A673 (cell line): ENCODE measurements at regions not wholly inside any gene's neighbourhood (a gene's known extent, or its start where the extent isn't known, plus 50 kb on each side); places are given as distances from the start of the nearest gene placed in this dataset.

Experiments
- BruUV-seq: library from RNA; stranded (reverse); fragments of 400-500 nt; replicated peaks from 2 replicates; lab custom pipeline; 2021; lab: Mats Ljungman, UMichigan
- CTCF ChIA-PET: fragments of 300-600 bp; sonication (Branson Sonifier 250); formaldehyde crosslinking; loops from one replicate; lab custom pipeline; 2022; ENCODE audit warnings: antibody characterized with exemption; lab: Charles Lee
- POLR2A ChIA-PET: fragments of 300-600 bp; sonication (Branson Sonifier 250); formaldehyde crosslinking; loops from one replicate; lab custom pipeline; 2022; ENCODE audit warnings: antibody characterized with exemption; ENCODE audit not compliant: low non-redundant PET; lab: Charles Lee
- DNase-seq: peaks from one replicate; pipeline ENCODE4 v3.0.0-alpha.2; 2015; ENCODE audit warnings: low spot score
- H3K27ac ChIP-seq: fragments of 200-600 bp; sonication (generic); 2 replicates; pipeline ENCODE4 v1.5.1; 2016; ENCODE audit warnings: mixed run types, low read depth, mild to moderate bottlenecking, mixed read lengths, antibody characterized with exemption, low read length; ENCODE audit not compliant: poor library complexity, severe bottlenecking
- H3K27me3 ChIP-seq: fragments of 200-600 bp; sonication (generic); replicated peaks from 2 replicates; pipeline ENCODE4 v1.6.1; 2017; ENCODE audit warnings: mixed run types, low read depth, mild to moderate bottlenecking, mixed read lengths, antibody characterized with exemption, low read length; ENCODE audit not compliant: insufficient read depth, poor library complexity
- H3K36me3 ChIP-seq: fragments of 200-600 bp; sonication (generic); 2 replicates; pipeline ENCODE4 v1.6.1; 2016; ENCODE audit warnings: mixed run types, mild to moderate bottlenecking, mixed read lengths, antibody characterized with exemption, low read length; ENCODE audit not compliant: insufficient read depth, poor library complexity, severe bottlenecking
- H3K4me1 ChIP-seq: fragments of 200-600 bp; sonication (generic); 2 replicates; pipeline ENCODE4 v1.6.1; 2017; ENCODE audit warnings: mixed run types, mild to moderate bottlenecking, mixed read lengths, antibody characterized with exemption, low read length; ENCODE audit not compliant: insufficient read depth, poor library complexity, severe bottlenecking
- H3K4me3 ChIP-seq: fragments of 200-600 bp; sonication (generic); 2 replicates; pipeline ENCODE4 v1.5.1; 2016; ENCODE audit warnings: low read depth, mixed run types, mild to moderate bottlenecking, mixed read lengths, low read length; ENCODE audit not compliant: poor library complexity, severe bottlenecking
- H3K9me3 ChIP-seq: fragments of 200-600 bp; sonication (generic); 2 replicates; pipeline ENCODE4 v1.6.1; 2016; ENCODE audit warnings: mixed run types, low read depth, mild to moderate bottlenecking, mixed read lengths, antibody characterized with exemption, low read length; ENCODE audit not compliant: poor library complexity, severe bottlenecking
- EZH2 ChIP-seq: fragments of 200-600 bp; sonication (generic); IDR thresholded peaks from 2 replicates; pipeline ENCODE4 v1.6.1; 2017; ENCODE audit warnings: borderline replicate concordance, low read depth, mild to moderate bottlenecking, mixed read lengths, antibody characterized with exemption, low read length; ENCODE audit not compliant: poor library complexity, severe bottlenecking
- intact Hi-C: fragments of 100-400 bp; cut with micrococcal nuclease; formaldehyde crosslinking; loops from one replicate; pipeline ENCODE4 v1.10.0; 2022; ENCODE audit not compliant: unreplicated experiment
- TF ChIP-seq, protein P1 (sequence below): fragments of 300-800, 200-600 bp; sonication (generic); conservative IDR thresholded peaks from 2 replicates; pipeline ENCODE4 v1.5.1; 2017; ENCODE audit warnings: low read depth, mild to moderate bottlenecking, antibody characterized with exemption, low read length, moderate library complexity, mixed read lengths

DNA sequence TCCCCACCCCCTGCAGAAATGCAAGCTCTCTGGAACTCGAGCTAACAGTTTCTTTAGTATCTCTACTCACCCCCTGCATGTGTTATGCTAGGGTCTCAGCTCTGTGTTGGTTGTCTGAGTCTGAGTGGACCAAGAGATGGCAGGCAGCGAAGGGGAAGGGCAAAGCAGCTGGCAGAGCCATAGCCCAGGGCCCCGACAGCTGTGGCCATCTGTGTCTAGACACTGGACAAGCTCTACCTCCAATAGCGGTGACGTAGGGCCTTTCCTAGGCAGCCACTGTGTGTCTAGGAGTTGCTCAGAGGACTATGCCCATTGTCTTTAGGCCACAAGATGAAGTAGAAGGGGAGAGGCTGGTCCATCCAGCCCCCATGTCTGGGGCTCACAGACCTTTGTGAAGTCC lies 79.2 kb downstream of the EFNB1 start:
- Histone ChIP-seq H3K9me3 (no peaks in the 10 kb centered on the region), H3K27me3 (no peaks in the 10 kb centered on the region), H3K4me3 (no peak overlapping the region), H3K36me3 (no peaks in the 10 kb centered on the region), H3K4me1 (peaks cover 6% of the 10 kb centered on the region), H3K27ac (no peak overlapping the region)
- no TSS peak for BruUV-seq
- intact Hi-C loops, result no loop called here
- TF ChIP-seq EZH2, result no peak
- TF ChIP-seq, protein P1, sequence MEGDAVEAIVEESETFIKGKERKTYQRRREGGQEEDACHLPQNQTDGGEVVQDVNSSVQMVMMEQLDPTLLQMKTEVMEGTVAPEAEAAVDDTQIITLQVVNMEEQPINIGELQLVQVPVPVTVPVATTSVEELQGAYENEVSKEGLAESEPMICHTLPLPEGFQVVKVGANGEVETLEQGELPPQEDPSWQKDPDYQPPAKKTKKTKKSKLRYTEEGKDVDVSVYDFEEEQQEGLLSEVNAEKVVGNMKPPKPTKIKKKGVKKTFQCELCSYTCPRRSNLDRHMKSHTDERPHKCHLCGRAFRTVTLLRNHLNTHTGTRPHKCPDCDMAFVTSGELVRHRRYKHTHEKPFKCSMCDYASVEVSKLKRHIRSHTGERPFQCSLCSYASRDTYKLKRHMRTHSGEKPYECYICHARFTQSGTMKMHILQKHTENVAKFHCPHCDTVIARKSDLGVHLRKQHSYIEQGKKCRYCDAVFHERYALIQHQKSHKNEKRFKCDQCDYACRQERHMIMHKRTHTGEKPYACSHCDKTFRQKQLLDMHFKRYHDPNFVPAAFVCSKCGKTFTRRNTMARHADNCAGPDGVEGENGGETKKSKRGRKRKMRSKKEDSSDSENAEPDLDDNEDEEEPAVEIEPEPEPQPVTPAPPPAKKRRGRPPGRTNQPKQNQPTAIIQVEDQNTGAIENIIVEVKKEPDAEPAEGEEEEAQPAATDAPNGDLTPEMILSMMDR, result no peak
- DNase-seq, result no peak
- POLR2A ChIA-PET, result no interaction called here
- CTCF ChIA-PET, result no interaction called here

DNA sequence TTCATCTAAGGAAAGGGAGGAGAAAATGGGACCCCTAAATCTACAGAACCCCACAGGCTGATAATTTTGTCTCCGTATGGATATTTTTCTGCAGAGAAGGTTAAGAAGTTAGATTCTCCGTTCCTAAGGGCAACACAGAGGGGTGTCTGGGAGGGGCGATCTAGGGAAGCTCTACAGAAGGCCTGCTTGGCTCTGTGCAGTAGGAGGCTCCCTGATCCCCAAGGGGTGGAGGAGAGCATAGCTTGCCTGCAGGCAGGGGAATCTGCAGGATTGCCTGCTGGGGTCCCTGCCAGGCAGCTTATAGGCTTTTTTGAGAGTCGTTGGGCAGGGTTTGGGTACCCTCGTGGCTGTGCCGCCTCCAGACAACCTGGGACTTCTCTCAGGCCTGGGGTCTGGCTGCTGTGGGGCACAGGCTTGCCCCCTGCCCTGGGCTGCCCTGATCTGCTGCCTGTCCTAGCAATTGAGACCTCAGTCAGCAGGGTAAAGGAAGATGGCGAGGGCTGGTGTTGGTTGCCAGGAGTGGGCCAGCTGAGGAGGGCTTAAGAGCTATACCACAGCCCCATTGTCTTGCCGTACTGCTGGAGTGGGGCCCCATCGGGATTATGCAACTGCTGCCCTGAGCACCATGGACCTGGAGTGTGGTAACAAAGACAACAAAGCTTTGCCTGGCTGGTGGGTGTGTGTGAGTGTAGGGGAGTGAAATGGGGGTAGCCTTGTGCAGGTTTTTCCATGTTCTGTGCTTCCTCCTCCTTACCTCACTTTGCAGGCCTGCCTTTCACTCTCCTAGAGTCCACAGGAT lies 74.1 kb downstream of the EFNB1 start:
- no peak for TF ChIP-seq EZH2
- TF ChIP-seq, protein P1, result no peak
- CTCF ChIA-PET, result no interaction called here

DNA sequence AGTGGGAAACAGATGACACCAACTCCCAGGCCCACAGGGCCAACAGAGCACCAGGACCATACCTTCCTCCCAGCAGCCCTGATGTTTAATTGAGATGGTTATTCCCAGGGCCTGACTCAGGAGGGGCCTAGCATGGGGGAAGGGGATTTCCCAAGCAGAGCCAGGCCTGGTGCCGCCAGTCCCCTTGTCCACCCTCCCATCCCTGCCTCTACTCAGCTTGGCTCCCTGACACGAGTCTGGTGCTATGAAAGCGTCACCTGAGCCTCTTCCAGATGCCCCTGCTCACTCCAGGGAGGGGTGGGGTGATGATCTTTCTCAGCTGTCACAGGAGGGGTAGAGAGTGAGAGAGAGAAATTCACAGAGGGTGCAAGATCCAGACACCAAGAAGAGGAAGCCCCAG lies 72.7 kb downstream of the EFNB1 start:
- no peak overlapping the region for H3K27ac ChIP-seq
- H3K36me3 ChIP-seq, result no peaks in the 10 kb centered on the region
- no peaks in the 10 kb centered on the region for H3K27me3 ChIP-seq
- ChIA-PET POLR2A (no interaction called here), CTCF (no interaction called here)
- no peaks in the 10 kb centered on the region for H3K9me3 ChIP-seq
- intact Hi-C loops, result no loop called here
- no peak for DNase-seq
- TF ChIP-seq, protein P1, result no peak
- TF ChIP-seq EZH2, result no peak
- no TSS peak for BruUV-seq
- no peak overlapping the region for H3K4me3 ChIP-seq
- H3K4me1 ChIP-seq, result peaks cover 9% of the 10 kb centered on the region

More for the DNA sequence above, 74.1 kb downstream of the EFNB1 start:
- Histone ChIP-seq H3K4me3 (no peak overlapping the region), H3K27me3 (no peaks in the 10 kb centered on the region), H3K9me3 (no peaks in the 10 kb centered on the region), H3K27ac (no peak overlapping the region), H3K4me1 (no peaks in the 10 kb centered on the region), H3K36me3 (no peaks in the 10 kb centered on the region)
- intact Hi-C loops, result no loop called here
- BruUV-seq, result no TSS peak
- POLR2A ChIA-PET, result no interaction called here
- DNase-seq, result no peak
